Stimulated activated CD8-positive, alpha-beta memory T cell treated with anti-CD3 and anti-CD28 coated beads, Interleukin-15, amount 100 ng/mL, for 1 hour (primary cell): ENCODE measurements at regions not wholly inside any gene's neighbourhood (a gene's known extent, or its start where the extent isn't known, plus 50 kb on each side); places are given as distances from the start of the nearest gene placed in this dataset.
"Not testable (repeated sequence)": the region's sequence is repeated elsewhere in the genome, so short reads cannot be mapped to it uniquely, and the experiment has no call there.

ENCODE experiments used
- DNase-seq: peaks from one replicate; pipeline ENCODE4 v3.0.0-alpha.2; 2020; ENCODE audit warnings: low read depth

- no peak for DNase-seq
Measured at GRCh38 chr11:122199661-122200060, 83.6 kb upstream of the BLID start.

GRCh38 chr11:122198291-122198983 is 82.4 kb upstream of the BLID start:
- DNase-seq: no peak

- no peak for DNase-seq
Measured at GRCh38 chr11:122197066-122197987, 81.3 kb upstream of the BLID start.

- no peak for DNase-seq
Measured at GRCh38 chr11:122195790-122196189, 79.8 kb upstream of the BLID start.

GRCh38 chr11:122193881-122194480 is 78.0 kb upstream of the BLID start:
- not testable (repeated sequence) for DNase-seq

- DNase-seq: no peak
Measured at GRCh38 chr11:122193457-122193856, 77.4 kb upstream of the BLID start.

- no peak for DNase-seq
Measured at GRCh38 chr11:122192634-122193255, 76.7 kb upstream of the BLID start.

GRCh38 chr11:122190768-122191167 is 74.8 kb upstream of the BLID start:
- DNase-seq: no peak

- no peak for DNase-seq
Measured at GRCh38 chr11:122189229-122189628, 73.2 kb upstream of the BLID start.

- DNase-seq: no peak
Measured at GRCh38 chr11:122187373-122188165, 71.6 kb upstream of the BLID start.

GRCh38 chr11:122186439-122187080 is 70.5 kb upstream of the BLID start:
- no peak for DNase-seq

GRCh38 chr11:122183933-122184332 is 67.9 kb upstream of the BLID start:
- DNase-seq: no peak

- no peak for DNase-seq
Measured at GRCh38 chr11:122181893-122182292, 65.9 kb upstream of the BLID start.

- DNase-seq: no peak
Measured at GRCh38 chr11:122181372-122181771, 65.4 kb upstream of the BLID start.

GRCh38 chr11:122179961-122180834 is 64.2 kb upstream of the BLID start:
- DNase-seq: no peak

GRCh38 chr11:122178795-122179194 is 62.8 kb upstream of the BLID start:
- DNase-seq: no peak

- DNase-seq: no peak
Measured at GRCh38 chr11:122177238-122177637, 61.2 kb upstream of the BLID start.

GRCh38 chr11:122176651-122177050 is 60.6 kb upstream of the BLID start:
- DNase-seq: no peak

GRCh38 chr11:122175306-122175705 is 59.3 kb upstream of the BLID start:
- DNase-seq: no peak

GRCh38 chr11:122173587-122173986 is 57.6 kb upstream of the BLID start:
- no peak for DNase-seq
